ELF-1 (cell line): ENCODE measurements at regions not wholly inside any gene's neighbourhood (a gene's known extent, or its start where the extent isn't known, plus 50 kb on each side); places are given as distances from the start of the nearest gene placed in this dataset.

Experiments used
- DNase-seq: peaks from one replicate; pipeline ENCODE4 v3.0.0-alpha.2; 2016; ENCODE audit warnings: low read depth, low spot score

GRCh38 chr13:91295712-91296410 is 51.6 kb upstream of the MIR17HG start:
- DNase-seq: no peak

DNA sequence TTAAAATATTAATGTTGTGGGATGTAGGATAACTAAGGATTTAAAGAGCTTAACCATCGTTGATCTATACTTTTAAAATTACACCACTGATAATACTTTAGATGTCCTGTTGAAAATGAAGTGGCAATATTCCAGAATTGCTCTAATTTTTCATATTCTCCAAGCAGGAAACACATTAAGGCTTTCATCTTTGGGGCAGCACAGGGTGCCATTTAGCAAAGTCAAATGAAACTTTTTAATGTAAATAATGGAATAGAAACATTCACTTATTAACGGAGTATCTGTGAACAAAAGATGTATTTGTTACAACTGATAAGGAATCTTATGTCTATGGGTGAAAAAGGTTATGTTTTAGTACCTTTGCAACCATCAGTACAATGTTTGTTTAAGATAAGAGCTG is 50.0 kb upstream of the MIR17HG start:
- DNase-seq: no peak
